ENCODE measurements at regions not wholly inside any gene's neighbourhood (a gene's known extent, or its start where the extent isn't known, plus 50 kb on each side); places are given as distances from the start of the nearest gene placed in this dataset.

DNA sequence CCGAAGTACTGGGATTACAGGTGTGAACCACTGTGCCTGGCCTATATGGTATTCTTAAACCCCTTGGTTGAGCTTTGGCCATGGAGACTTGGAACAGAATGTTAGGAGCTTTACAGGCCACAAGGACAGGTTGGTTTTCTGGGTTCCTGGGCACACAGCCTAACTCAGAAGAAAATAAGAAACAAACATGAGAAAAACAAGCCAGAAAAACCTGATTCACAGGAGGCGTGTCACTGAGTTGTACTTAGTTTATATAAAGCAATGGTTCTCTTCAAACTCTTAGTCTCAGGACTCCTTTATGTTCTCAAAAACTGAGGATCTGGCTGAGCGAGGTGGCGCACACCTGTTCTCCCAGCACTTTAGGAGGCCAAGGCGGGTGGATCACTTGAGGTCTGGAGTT is 125.1 kb upstream of the SPATA13 start:
- no peak overlapping the region for H3K4me3 ChIP-seq (ENCODE audit: control insufficient read depth in 2 of 3, extremely low read depth in 1 of 3, insufficient read depth in 2 of 3, low read depth in 1 of 3, low read length in 3 of 3)
- no peak overlapping the region for H3K4me2 ChIP-seq (ENCODE audit: control insufficient read depth, extremely low read depth, insufficient read depth, low read depth, low read length)
- no peaks in the 10 kb centered on the region for H3K9me3 ChIP-seq (ENCODE audit: control insufficient read depth, low read depth, low read length)
- H3K27ac ChIP-seq (ENCODE audit: control insufficient read depth, insufficient read depth, low read length), result no peak overlapping the region
- H3K9me1 ChIP-seq (ENCODE audit: control insufficient read depth, extremely low read depth, insufficient read depth, low read length), result no peaks in the 10 kb centered on the region
- DNase-seq (ENCODE audit: low read depth, low spot score), result no peak
- TF ChIP-seq EZH2 (IDR thresholded peaks at IDR 0.05; ENCODE audit: low read length), result no peak
- TF ChIP-seq, protein P1, sequence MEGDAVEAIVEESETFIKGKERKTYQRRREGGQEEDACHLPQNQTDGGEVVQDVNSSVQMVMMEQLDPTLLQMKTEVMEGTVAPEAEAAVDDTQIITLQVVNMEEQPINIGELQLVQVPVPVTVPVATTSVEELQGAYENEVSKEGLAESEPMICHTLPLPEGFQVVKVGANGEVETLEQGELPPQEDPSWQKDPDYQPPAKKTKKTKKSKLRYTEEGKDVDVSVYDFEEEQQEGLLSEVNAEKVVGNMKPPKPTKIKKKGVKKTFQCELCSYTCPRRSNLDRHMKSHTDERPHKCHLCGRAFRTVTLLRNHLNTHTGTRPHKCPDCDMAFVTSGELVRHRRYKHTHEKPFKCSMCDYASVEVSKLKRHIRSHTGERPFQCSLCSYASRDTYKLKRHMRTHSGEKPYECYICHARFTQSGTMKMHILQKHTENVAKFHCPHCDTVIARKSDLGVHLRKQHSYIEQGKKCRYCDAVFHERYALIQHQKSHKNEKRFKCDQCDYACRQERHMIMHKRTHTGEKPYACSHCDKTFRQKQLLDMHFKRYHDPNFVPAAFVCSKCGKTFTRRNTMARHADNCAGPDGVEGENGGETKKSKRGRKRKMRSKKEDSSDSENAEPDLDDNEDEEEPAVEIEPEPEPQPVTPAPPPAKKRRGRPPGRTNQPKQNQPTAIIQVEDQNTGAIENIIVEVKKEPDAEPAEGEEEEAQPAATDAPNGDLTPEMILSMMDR (optimal IDR thresholded peaks at IDR 0.05 in 1 of 3, IDR thresholded peaks at IDR 0.05 in 1 of 3, conservative IDR thresholded peaks at IDR 0.05 in 1 of 3; ENCODE audit: extremely low read depth in 1 of 3, insufficient read depth in 2 of 3, low read length in 3 of 3), result no peak
- H3K79me2 ChIP-seq (ENCODE audit: control insufficient read depth, insufficient read depth, low read length), result no peaks in the 10 kb centered on the region
- no peak for FAIRE-seq
- dilution Hi-C loops (cut with MboI; ENCODE audit: extremely low pct_ligation_motif_present, low sequenced_read_pairs), result loop anchor here (25.0 kb wide), 1 partner anchor 177 kb away; no protein-coding TSS in a partner anchor
- H4K20me1 ChIP-seq (ENCODE audit: control insufficient read depth, extremely low read depth, insufficient read depth, low read length), result no peaks in the 10 kb centered on the region
- H3K4me1 ChIP-seq (ENCODE audit: control insufficient read depth, extremely low read depth, insufficient read depth, low read length), result no peaks in the 10 kb centered on the region
- H3K36me3 ChIP-seq (ENCODE audit: control insufficient read depth in 2 of 2, extremely low read depth in 1 of 2, insufficient read depth in 2 of 2, low read length in 2 of 2), result no peaks in the 10 kb centered on the region
- H3K9ac ChIP-seq (ENCODE audit: control insufficient read depth, extremely low read depth, insufficient read depth, low read length), result no peak overlapping the region
- H3K27me3 ChIP-seq (ENCODE audit: control insufficient read depth, extremely low read depth, insufficient read depth, low read length), result peaks cover 3% of the 10 kb centered on the region
- H2AFZ ChIP-seq (ENCODE audit: control insufficient read depth, low read length), result no peak overlapping the region

DNA sequence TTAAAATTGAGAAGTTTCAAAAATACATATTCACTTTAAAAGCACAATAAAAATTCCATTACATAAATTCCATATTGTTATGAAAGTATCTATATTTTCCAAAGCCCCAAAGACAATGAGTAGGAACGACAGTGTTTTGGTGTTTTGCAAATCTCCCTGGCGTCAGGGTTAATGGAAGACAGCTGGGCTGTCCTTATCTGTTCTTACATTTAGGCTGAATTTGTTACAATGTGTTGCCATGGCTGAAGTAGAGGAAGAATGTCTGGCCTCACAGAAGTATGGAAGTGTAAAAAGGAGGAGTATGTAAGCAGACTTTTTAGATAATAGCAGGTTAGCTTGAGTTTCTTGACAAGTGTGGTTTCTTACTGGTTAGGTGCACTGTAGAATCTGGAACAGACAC is 124.4 kb upstream of the SPATA13 start:
- no peak for TF ChIP-seq EZH2 (IDR thresholded peaks at IDR 0.05; ENCODE audit: low read length)
- TF ChIP-seq, protein P1 (optimal IDR thresholded peaks at IDR 0.05 in 1 of 3, IDR thresholded peaks at IDR 0.05 in 1 of 3, conservative IDR thresholded peaks at IDR 0.05 in 1 of 3; ENCODE audit: extremely low read depth in 1 of 3, insufficient read depth in 2 of 3, low read length in 3 of 3), result no peak
- FAIRE-seq (no peak), DNase-seq (ENCODE audit: low read depth, low spot score) (no peak)
- Histone ChIP-seq H3K27ac (ENCODE audit: control insufficient read depth, insufficient read depth, low read length) (no peak overlapping the region), H3K9ac (ENCODE audit: control insufficient read depth, extremely low read depth, insufficient read depth, low read length) (no peak overlapping the region), H3K36me3 (ENCODE audit: control insufficient read depth in 2 of 2, extremely low read depth in 1 of 2, insufficient read depth in 2 of 2, low read length in 2 of 2) (no peaks in the 10 kb centered on the region), H2AFZ (ENCODE audit: control insufficient read depth, low read length) (no peak overlapping the region), H3K79me2 (ENCODE audit: control insufficient read depth, insufficient read depth, low read length) (no peaks in the 10 kb centered on the region), H3K4me3 (ENCODE audit: control insufficient read depth in 2 of 3, extremely low read depth in 1 of 3, insufficient read depth in 2 of 3, low read depth in 1 of 3, low read length in 3 of 3) (no peak overlapping the region), H3K4me1 (ENCODE audit: control insufficient read depth, extremely low read depth, insufficient read depth, low read length) (no peaks in the 10 kb centered on the region), H3K27me3 (ENCODE audit: control insufficient read depth, extremely low read depth, insufficient read depth, low read length) (peaks cover 3% of the 10 kb centered on the region), H4K20me1 (ENCODE audit: control insufficient read depth, extremely low read depth, insufficient read depth, low read length) (no peaks in the 10 kb centered on the region), H3K9me3 (ENCODE audit: control insufficient read depth, low read depth, low read length) (no peaks in the 10 kb centered on the region), H3K9me1 (ENCODE audit: control insufficient read depth, extremely low read depth, insufficient read depth, low read length) (no peaks in the 10 kb centered on the region), H3K4me2 (ENCODE audit: control insufficient read depth, extremely low read depth, insufficient read depth, low read depth, low read length) (no peak overlapping the region)
- dilution Hi-C loops (cut with MboI; ENCODE audit: extremely low pct_ligation_motif_present, low sequenced_read_pairs), result loop anchor here (25.0 kb wide), 1 partner anchor 176 kb away; no protein-coding TSS in a partner anchor
